Neural progenitor cell (in vitro differentiated cells): ENCODE measurements at regions not wholly inside any gene's neighbourhood (a gene's known extent, or its start where the extent isn't known, plus 50 kb on each side); places are given as distances from the start of the nearest gene placed in this dataset.
A peak's percentile ranks its signal among the peaks of the same experiment; 100 is the strongest.

Source experiments
- DNase-seq: peaks from one replicate; pipeline ENCODE4 v3.0.0-alpha.2; 2016; ENCODE audit warnings: low spot score
- H2AFZ ChIP-seq: fragments of 200-600 bp; sonication (generic); replicated peaks from 2 replicates; pipeline ENCODE4 v1.6.1; 2016; ENCODE audit warnings: antibody characterized with exemption
- H3F3A ChIP-seq: fragments of 200-600 bp; sonication (generic); 2 replicates; pipeline ENCODE4 v1.6.1; 2016; ENCODE audit warnings: antibody characterized with exemption, low read depth
- H3K27ac ChIP-seq: fragments of 200-600 bp; sonication (generic); 2 replicates; pipeline ENCODE4 v1.5.1; 2016; ENCODE audit warnings: mild to moderate bottlenecking
- H3K27me3 ChIP-seq: fragments of 200-600 bp; sonication (generic); 2 replicates; pipeline ENCODE4 v1.6.1; 2016; ENCODE audit warnings: mild to moderate bottlenecking, moderate library complexity
- H3K36me3 ChIP-seq: fragments of 200-600 bp; sonication (generic); 2 replicates; pipeline ENCODE4 v1.5.1; 2016
- H3K4me1 ChIP-seq: fragments of 200-600 bp; sonication (generic); 2 replicates; pipeline ENCODE4 v1.6.1; 2016; ENCODE audit warnings: mixed run types
- H3K4me2 ChIP-seq: fragments of 200-600 bp; sonication (generic); 2 replicates; pipeline ENCODE4 v1.6.1; 2016
- H3K4me3 ChIP-seq: fragments of 200-600 bp; sonication (generic); 2 replicates; pipeline ENCODE4 v1.5.1; 2016
- H3K79me2 ChIP-seq: fragments of 200-600 bp; sonication (generic); 2 replicates; pipeline ENCODE4 v1.6.1; 2016; ENCODE audit warnings: low read depth
- H3K9ac ChIP-seq: fragments of 200-600 bp; sonication (generic); 2 replicates; pipeline ENCODE4 v1.6.1; 2016
- H3K9me3 ChIP-seq: fragments of 200-600 bp; sonication (generic); 2 replicates; pipeline ENCODE4 v1.5.1; 2016; ENCODE audit warnings: low read depth
- H4K20me1 ChIP-seq: fragments of 200-600 bp; sonication (generic); 2 replicates; pipeline ENCODE4 v1.6.1; 2016; ENCODE audit warnings: low read depth
- H3K27ac Mint-ChIP-seq: 3 replicates; pipeline ENCODE4 v1.8.0; 2021; ENCODE audit warnings: mixed read lengths
- H3K27me3 Mint-ChIP-seq: 2 replicates; pipeline ENCODE4 v1.8.0; 2022; ENCODE audit warnings: low read depth, mild to moderate bottlenecking, inconsistent platforms, moderate library complexity, mixed read lengths; ENCODE audit not compliant: insufficient read depth
- H3K36me3 Mint-ChIP-seq: 3 replicates; pipeline ENCODE4 v1.8.0; 2021; ENCODE audit warnings: mixed read lengths
- H3K4me1 Mint-ChIP-seq: 3 replicates; pipeline ENCODE4 v1.8.0; 2021; ENCODE audit warnings: mixed read lengths
- H3K4me3 Mint-ChIP-seq: 3 replicates; pipeline ENCODE4 v1.8.0; 2021; ENCODE audit warnings: mild to moderate bottlenecking, moderate library complexity, mixed read lengths
- H3K9me3 Mint-ChIP-seq: 3 replicates; pipeline ENCODE4 v1.8.0; 2020; ENCODE audit warnings: mixed read lengths
- CTCF ChIP-seq: fragments of 200-600 bp; sonication (generic); IDR thresholded peaks from 2 replicates; pipeline ENCODE4 v1.5.1; 2017; ENCODE audit warnings: antibody characterized with exemption, mild to moderate bottlenecking
- EZH2 ChIP-seq: fragments of 200-600 bp; sonication (generic); IDR thresholded peaks from 2 replicates; pipeline ENCODE4 v1.6.1; 2017; ENCODE audit warnings: antibody characterized with exemption, mild to moderate bottlenecking, moderate library complexity
- EZH2phosphoT487 ChIP-seq: fragments of 200-600 bp; sonication (generic); IDR thresholded peaks from 2 replicates; pipeline ENCODE4 v1.6.1; 2017; ENCODE audit warnings: antibody characterized with exemption

- peak overlapping the region; percentile 25 for H3K4me2 ChIP-seq
- H3K79me2 ChIP-seq, result no peaks in the 10 kb centered on the region
- H3K4me3 ChIP-seq, result no peak overlapping the region
- H3K36me3 ChIP-seq, result no peaks in the 10 kb centered on the region
- H3F3A ChIP-seq, result no peaks in the 10 kb centered on the region
- Mint-ChIP-seq H3K27me3 (peaks cover 2% of the 10 kb centered on the region), H3K36me3 (no peaks in the 10 kb centered on the region), H3K4me1 (peaks cover 12% of the 10 kb centered on the region), H3K4me3 (no peak overlapping the region), H3K9me3 (peaks cover 2% of the 10 kb centered on the region), H3K27ac (no peak overlapping the region)
- H3K4me1 ChIP-seq, result peaks cover 12% of the 10 kb centered on the region
- H3K9me3 ChIP-seq, result no peaks in the 10 kb centered on the region
- H3K27ac ChIP-seq, result no peak overlapping the region
- peak overlapping the region; percentile 76 for H2AFZ ChIP-seq
- no peaks in the 10 kb centered on the region for H3K27me3 ChIP-seq
- TF ChIP-seq EZH2 (no peak), EZH2phosphoT487 (no peak), CTCF (no peak)
- no peak overlapping the region for H3K9ac ChIP-seq
- no peak for DNase-seq
- H4K20me1 ChIP-seq, result no peaks in the 10 kb centered on the region
Observed at GRCh38 chr9:95666785-95667155, 150.0 kb upstream of the PTCH1 start.

- H3K4me3 Mint-ChIP-seq, result no peak overlapping the region
- no peak overlapping the region for H3K4me3 ChIP-seq
- H3K9ac ChIP-seq, result no peak overlapping the region
- H3K27ac Mint-ChIP-seq, result no peak overlapping the region
- peaks cover 2% of the 10 kb centered on the region for H3K9me3 Mint-ChIP-seq
- peak overlapping the region; percentile 25 for H3K4me2 ChIP-seq
- H4K20me1 ChIP-seq, result no peaks in the 10 kb centered on the region
- DNase-seq, result no peak
- no peaks in the 10 kb centered on the region for H3F3A ChIP-seq
- peak overlapping the region; percentile 76 for H2AFZ ChIP-seq
- peaks cover 12% of the 10 kb centered on the region for H3K4me1 ChIP-seq
- H3K36me3 ChIP-seq, result no peaks in the 10 kb centered on the region
- no peak overlapping the region for H3K27ac ChIP-seq
- TF ChIP-seq EZH2phosphoT487, result no peak
- TF ChIP-seq EZH2, result no peak
- no peak for TF ChIP-seq CTCF
- peaks cover 12% of the 10 kb centered on the region for H3K4me1 Mint-ChIP-seq
- H3K27me3 Mint-ChIP-seq, result peaks cover 2% of the 10 kb centered on the region
- H3K27me3 ChIP-seq, result no peaks in the 10 kb centered on the region
- H3K9me3 ChIP-seq, result no peaks in the 10 kb centered on the region
- H3K79me2 ChIP-seq, result no peaks in the 10 kb centered on the region
- H3K36me3 Mint-ChIP-seq, result no peaks in the 10 kb centered on the region
Observed at GRCh38 chr9:95666096-95666784, 149.5 kb upstream of the PTCH1 start.

GRCh38 chr9:95653246-95653645 is 136.5 kb upstream of the PTCH1 start:
- no peak overlapping the region for H3K27ac Mint-ChIP-seq
- no peaks in the 10 kb centered on the region for H3K27me3 Mint-ChIP-seq
- Histone ChIP-seq H4K20me1 (no peaks in the 10 kb centered on the region), H2AFZ (no peak overlapping the region), H3F3A (no peaks in the 10 kb centered on the region), H3K27ac (no peak overlapping the region), H3K79me2 (no peaks in the 10 kb centered on the region), H3K36me3 (no peaks in the 10 kb centered on the region), H3K4me3 (no peak overlapping the region), H3K4me2 (no peak overlapping the region), H3K27me3 (no peaks in the 10 kb centered on the region), H3K9me3 (no peaks in the 10 kb centered on the region), H3K4me1 (no peaks in the 10 kb centered on the region), H3K9ac (no peak overlapping the region)
- peaks cover 4% of the 10 kb centered on the region for H3K9me3 Mint-ChIP-seq
- DNase-seq, result no peak
- no peaks in the 10 kb centered on the region for H3K4me1 Mint-ChIP-seq
- TF ChIP-seq CTCF (no peak), EZH2 (no peak), EZH2phosphoT487 (no peak)
- H3K36me3 Mint-ChIP-seq, result no peaks in the 10 kb centered on the region
- no peak overlapping the region for H3K4me3 Mint-ChIP-seq
